GM12878 (cell line): ENCODE measurements at regions not wholly inside any gene's neighbourhood (a gene's known extent, or its start where the extent isn't known, plus 50 kb on each side); places are given as distances from the start of the nearest gene placed in this dataset.

ENCODE experiments used
- CBX3 ChIP-seq: fragments of 200-600 bp; sonication (generic); IDR thresholded peaks from 2 replicates; pipeline ENCODE4 v1.6.1; 2016; ENCODE audit warnings: low read depth, borderline replicate concordance
- CTCF ChIP-seq, 3 experiments: IDR thresholded peaks in 2 of 3; conservative IDR thresholded peaks in 1 of 3; 2 replicates each; pipeline ENCODE4 v1.5.1; 2011; ENCODE audit warnings: low read depth in 3 of 3, low read length in 3 of 3, mild to moderate bottlenecking in 3 of 3, control low read depth in 2 of 3, moderate library complexity in 2 of 3, inconsistent platforms in 1 of 3, mixed read lengths in 1 of 3; ENCODE audit not compliant: control insufficient read depth in 2 of 3, insufficient read depth in 1 of 3; ENCODE audit errors: extremely low read depth in 1 of 3
- JUNB ChIP-seq: IDR thresholded peaks from 2 replicates; pipeline ENCODE4 v1.6.1; 2016; ENCODE audit warnings: antibody characterized with exemption, mild to moderate bottlenecking
- POLR2A ChIP-seq: IDR thresholded peaks from 2 replicates; pipeline ENCODE4 v1.6.1; 2011; ENCODE audit warnings: low read depth, mild to moderate bottlenecking, low read length
- POU2F2 ChIP-seq: IDR thresholded peaks from 3 replicates; pipeline ENCODE4 v1.6.1; 2011; ENCODE audit warnings: low read depth, mild to moderate bottlenecking, low read length, borderline replicate concordance
- REST ChIP-seq: IDR thresholded peaks from 2 replicates; pipeline ENCODE4 v1.6.1; 2012; ENCODE audit warnings: mild to moderate bottlenecking, low read depth, low read length

- TF ChIP-seq CTCF (IDR thresholded peaks at IDR 0.05 in 2 of 3, conservative IDR thresholded peaks at IDR 0.05 in 1 of 3; ENCODE audit: control insufficient read depth in 2 of 3, extremely low read depth in 1 of 3, insufficient read depth in 1 of 3, low read depth in 3 of 3, low read length in 3 of 3): no peak
- no peak for TF ChIP-seq POU2F2
- TF ChIP-seq POLR2A: no peak
- TF ChIP-seq REST: no peak
- no peak for TF ChIP-seq CBX3
- TF ChIP-seq JUNB: no peak
These were observed 280.2 kb downstream of the BUD13 start for GRCh38 chr11:116492600-116492999.
